Heart left ventricle (tissue), 16 donors: ENCODE measurements at regions not wholly inside any gene's neighbourhood (a gene's known extent, or its start where the extent isn't known, plus 50 kb on each side); places are given as distances from the start of the nearest gene placed in this dataset.

Experiments used
- ATAC-seq, 4 donors: fragments of 200-7000 bp; cut with Tn5 transposase; one replicate each; pipeline ENCODE4 v1.9.1; 2020 to 2022; ENCODE audit warnings: moderate library complexity in 4 of 4, mild to moderate bottlenecking in 3 of 4, moderate number of reproducible peaks in 1 of 4
- DNase-seq, 5 donors: peaks; one replicate each; pipeline ENCODE4 v3.0.0-alpha.2; 2020
- H3K27ac ChIP-seq, 12 donors: fragments of 200-600 bp; sonication (generic) in 4 of 12; one replicate each; pipeline versions ENCODE4 v1.5.0 to v1.8.0; 2016 to 2022; ENCODE audit warnings: mild to moderate bottlenecking in 2 of 12
- H3K27me3 ChIP-seq, 9 donors: fragments of 200-600 bp; sonication (generic) in 2 of 9; one replicate each; pipeline versions ENCODE4 v1.5.1 to v1.8.0; 2016 to 2022; ENCODE audit warnings: mild to moderate bottlenecking in 3 of 9
- H3K36me3 ChIP-seq, 9 donors: fragments of 200-600 bp; sonication (generic) in 2 of 9; one replicate each; pipeline versions ENCODE4 v1.5.0 to v1.8.0; 2018 to 2022; ENCODE audit warnings: mild to moderate bottlenecking in 2 of 9
- H3K4me1 ChIP-seq, 12 donors: fragments of 200-600 bp; sonication (generic) in 4 of 12; one replicate each; pipeline versions ENCODE4 v1.5.0 to v1.8.0; 2016 to 2022; ENCODE audit warnings: mild to moderate bottlenecking in 3 of 12
- H3K4me3 ChIP-seq, 12 donors: fragments of 200-600 bp; sonication (generic) in 4 of 12; one replicate each; pipeline versions ENCODE4 v1.5.0 to v1.8.0; 2017 to 2022; ENCODE audit warnings: mild to moderate bottlenecking in 9 of 12, moderate library complexity in 4 of 12
- H3K9me3 ChIP-seq, 12 donors: fragments of 200-600 bp; sonication (generic) in 4 of 12; one replicate each; pipeline versions ENCODE4 v1.5.0 to v1.8.0; 2016 to 2022; ENCODE audit warnings: mild to moderate bottlenecking in 1 of 12
- CTCF ChIP-seq, 12 donors: fragments of 200-600 bp; sonication (generic) in 4 of 12; IDR thresholded peaks; one replicate each; pipeline versions ENCODE4 v1.5.0 to v1.8.0; 2018 to 2022; ENCODE audit warnings: antibody characterized with exemption in 12 of 12, mild to moderate bottlenecking in 5 of 12
- POLR2A ChIP-seq, 2 donors: fragments of 450-650 bp; IDR thresholded peaks; one replicate each; pipeline ENCODE4 v1.6.1; 2017; ENCODE audit warnings: antibody characterized with exemption in 2 of 2, mild to moderate bottlenecking in 2 of 2, moderate library complexity in 2 of 2
- WGBS, 4 donors: extraction: QIAGEN DNeasy Blood & Tissue Kit in 2 of 4; methylation state at CpG; one replicate each; pipeline versions ENCODE4 v1.1.5 to v1.1.7; 2013 to 2018; 5-methylcytosine and 5-hydroxymethylcytosine counted together
- intact Hi-C, 10 donors: fragments of 100-400 bp; cut with DNase I; formaldehyde crosslinking; loops; one replicate each; pipeline versions ENCODE4 v1.11.1 to v1.14.2; 2022
- donor health status: ischemic (EF 13 %, LVEDD 7.1; RV severe dilation, severe dysfunction).
- donor health status: healthy with polysubstance abuse.
- donor health status: DM: no; HTN: yes; CAD: no.
- donor health status: DM: no; HTN: no; CAD: no.
- donor health status: ischemic (EF 25% LVEDD 6.9; RV normal size, moderate dysfunction).
- donor health status: ischemic (EF 25% LVEDD 5.7; RV mildly dilated, moderate dysfunction).
- donor health status: healthy.
- donor health status: DM: yes; HTN: yes; CAD: no.
- donor health status: ischemic (EF 35%, LVEDD 5.7; RV mildly dilated, moderate dysfunction).
- donor health status: nonischemic (EF 11% LVEDD 7.7; RV severe dilation, severe dysfunction).
- donor health status: DM: yes; HTN: yes; CAD: no.
- donor health status: PGD.
- donor health status: ischemic (EF 29% LVEDD 5.4; RV normal size, mild dysfunction).
- donor health status: nonischemic (EF 23%, LVEDD 6.1; RV moderate dilation, normal function).

- Histone ChIP-seq H3K27ac (no peak overlapping the region), H3K27me3 (no peaks in the 10 kb centered on the region), H3K4me3 (no peak overlapping the region), H3K4me1 (no peaks in the 10 kb centered on the region), H3K36me3 (no peaks in the 10 kb centered on the region), H3K9me3 (peaks cover 0 to 17% (median 0%) of the 10 kb centered on the region in 12 donors)
- TF ChIP-seq POLR2A (IDR thresholded peaks at IDR 0.05) (no peak), CTCF (IDR thresholded peaks at IDR 0.05) (no peak)
- ATAC-seq: no peak
- 32 to 99% (median 56%) methylated on average over 3 of the region's 3 CpGs for WGBS, 4 donors
- intact Hi-C loops: no loop called here
- no peak for DNase-seq
These were observed 213.9 kb upstream of the ZCCHC13 start for GRCh38 chrX:74090049-74090448.

- Histone ChIP-seq H3K27me3 (peaks cover 0 to 9% (median 0%) of the 10 kb centered on the region in 9 donors), H3K9me3 (peaks cover 0 to 20% (median 0%) of the 10 kb centered on the region in 12 donors), H3K36me3 (peaks cover 0 to 3% (median 0%) of the 10 kb centered on the region in 9 donors), H3K27ac (no peak overlapping the region), H3K4me3 (no peak overlapping the region), H3K4me1 (no peaks in the 10 kb centered on the region)
- ATAC-seq: peak in 1 of 4 donors; percentile 24
- intact Hi-C loops: no loop called here
- TF ChIP-seq POLR2A (IDR thresholded peaks at IDR 0.05) (no peak), CTCF (IDR thresholded peaks at IDR 0.05) (no peak)
- peak in 1 of 5 donors; percentile 8 for DNase-seq
- WGBS, 4 donors: 29 to 95% (median 66%) methylated on average over 1 of the region's 1 CpG
These were observed 218.2 kb upstream of the ZCCHC13 start for GRCh38 chrX:74085642-74086236.

- peaks cover 0 to 9% (median 0%) of the 10 kb centered on the region in 9 donors for H3K27me3 ChIP-seq
- H3K36me3 ChIP-seq: peaks cover 0 to 8% (median 0%) of the 10 kb centered on the region in 9 donors
- intact Hi-C loops: no loop called here
- ATAC-seq (no peak), DNase-seq (no peak)
- H3K4me3 ChIP-seq: no peak overlapping the region
- no peak overlapping the region for H3K27ac ChIP-seq
- H3K4me1 ChIP-seq: no peaks in the 10 kb centered on the region
- TF ChIP-seq POLR2A (IDR thresholded peaks at IDR 0.05) (no peak), CTCF (IDR thresholded peaks at IDR 0.05) (no peak)
- H3K9me3 ChIP-seq: peaks cover 0 to 25% (median 6%) of the 10 kb centered on the region in 12 donors
These were observed 223.8 kb upstream of the ZCCHC13 start for GRCh38 chrX:74080165-74080564.

- Histone ChIP-seq H3K36me3 (no peaks in the 10 kb centered on the region), H3K4me1 (no peaks in the 10 kb centered on the region), H3K27ac (no peak overlapping the region), H3K4me3 (no peak overlapping the region), H3K9me3 (peaks cover 0 to 12% (median 0%) of the 10 kb centered on the region in 12 donors), H3K27me3 (no peaks in the 10 kb centered on the region)
- intact Hi-C loops: no loop called here
- DNase-seq (no peak), ATAC-seq (no peak)
- WGBS, 4 donors: 94 to 96% (median 95%) methylated on average over 20 to 27 of the region's 27 CpGs
- no peak for TF ChIP-seq POLR2A (IDR thresholded peaks at IDR 0.05)
- no peak for TF ChIP-seq CTCF (IDR thresholded peaks at IDR 0.05)
These were observed 213.4 kb upstream of the XIST start for GRCh38 chrX:74065831-74066390.
